Activated T-helper 1 cell treated with anti-CD3 and anti-CD28 coated beads, Interleukin-12 subunit alpha, Interleukin-12 subunit beta, Interleukin-2, Interleukin-4 antibody, amounts not matched to agents 30 ng/mL and 10 ng/mL and 1 ng/mL, durations not matched to agents 14 hours and 24 hours and 36 hours (primary cell): ENCODE measurements at regions not wholly inside any gene's neighbourhood (a gene's known extent, or its start where the extent isn't known, plus 50 kb on each side); places are given as distances from the start of the nearest gene placed in this dataset.
"Not testable (repeated sequence)": the region's sequence is repeated elsewhere in the genome, so short reads cannot be mapped to it uniquely, and the experiment has no call there.

Source experiments
- DNase-seq: peaks from one replicate; pipeline ENCODE4 v3.0.0; 2021; ENCODE audit warnings: low spot score
- H3K27ac Mint-ChIP-seq: one replicate; pipeline ENCODE4 v1.8.0; 2021; ENCODE audit warnings: mild to moderate bottlenecking, mixed read lengths
- H3K27me3 Mint-ChIP-seq: one replicate; pipeline ENCODE4 v1.8.0; 2022; ENCODE audit warnings: mild to moderate bottlenecking, moderate library complexity, mixed read lengths; ENCODE audit not compliant: insufficient read depth
- H3K36me3 Mint-ChIP-seq: one replicate; pipeline ENCODE4 v1.8.0; 2021; ENCODE audit warnings: low read depth, mixed read lengths
- H3K4me1 Mint-ChIP-seq: one replicate; pipeline ENCODE4 v1.8.0; 2021; ENCODE audit warnings: low read depth, mixed read lengths
- H3K4me3 Mint-ChIP-seq: one replicate; pipeline ENCODE4 v1.8.0; 2021; ENCODE audit warnings: mild to moderate bottlenecking, moderate library complexity, mixed read lengths
- H3K9me3 Mint-ChIP-seq: one replicate; pipeline ENCODE4 v1.8.0; 2021; ENCODE audit warnings: mixed read lengths
- intact Hi-C: fragments of 100-400 bp; cut with micrococcal nuclease; formaldehyde crosslinking; loops from one replicate; pipeline ENCODE4 v1.15.1; 2024

DNA sequence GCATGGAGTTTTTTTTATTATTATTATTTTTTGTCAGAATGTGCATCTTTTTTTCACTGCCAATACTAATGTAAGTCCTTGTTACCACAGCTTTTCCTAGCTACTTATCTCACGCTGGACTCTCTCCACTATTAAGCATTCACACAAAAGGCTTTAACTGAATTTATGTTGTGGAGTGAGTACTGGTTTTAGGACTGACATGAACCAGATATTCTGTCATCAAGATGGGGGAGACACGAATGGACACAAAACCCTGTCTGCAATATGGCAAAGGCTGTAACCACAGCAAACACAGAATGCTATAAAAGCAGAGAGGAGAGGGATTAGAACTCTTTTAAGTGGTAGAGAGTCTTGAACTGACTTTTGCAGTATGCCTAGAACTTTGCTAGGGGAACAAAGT, 592.2 kb upstream of the TBL1XR1 start:
- intact Hi-C loops = loop anchor here (5.0 kb wide), 2 partner anchors 197 to 472 kb away; no protein-coding TSS in a partner anchor
- Mint-ChIP-seq H3K4me1 (peaks cover 14% of the 10 kb centered on the region), H3K27me3 (no peaks in the 10 kb centered on the region), H3K27ac (no peak overlapping the region), H3K36me3 (no peaks in the 10 kb centered on the region), H3K4me3 (no peak overlapping the region), H3K9me3 (peaks cover 4% of the 10 kb centered on the region)
- no peak for DNase-seq

GRCh38 chr3:177792311-177793030, 595.2 kb upstream of the TBL1XR1 start:
- H3K9me3 Mint-ChIP-seq = peaks cover 9% of the 10 kb centered on the region
- H3K4me3 Mint-ChIP-seq = no peak overlapping the region
- H3K27ac Mint-ChIP-seq = no peak overlapping the region
- peaks cover 16% of the 10 kb centered on the region for H3K4me1 Mint-ChIP-seq
- H3K27me3 Mint-ChIP-seq = no peaks in the 10 kb centered on the region
- DNase-seq = no peak
- intact Hi-C loops = no loop called here
- H3K36me3 Mint-ChIP-seq = no peaks in the 10 kb centered on the region

DNA sequence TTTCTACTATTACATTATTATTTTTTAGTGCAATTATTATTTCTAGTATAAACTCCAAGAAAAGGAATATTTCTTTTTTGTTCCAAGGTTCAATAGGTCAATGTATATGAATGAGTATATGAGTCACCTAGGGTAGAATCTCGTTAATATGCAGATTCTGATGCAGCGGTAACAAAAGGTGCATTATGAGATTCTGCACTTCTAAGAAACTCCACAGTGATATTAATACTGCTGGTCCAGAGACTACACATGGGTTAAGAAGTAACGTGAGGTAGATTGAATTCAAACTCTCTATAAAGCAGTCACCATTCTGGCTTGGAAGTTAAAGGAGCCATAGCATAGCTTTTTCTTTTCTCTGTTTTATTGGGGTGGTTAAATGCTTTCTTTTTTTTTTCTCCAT, 596.2 kb upstream of the TBL1XR1 start:
- intact Hi-C loops = no loop called here
- Mint-ChIP-seq H3K27me3 (no peaks in the 10 kb centered on the region), H3K4me1 (peaks cover 8% of the 10 kb centered on the region), H3K36me3 (no peaks in the 10 kb centered on the region), H3K4me3 (no peak overlapping the region), H3K27ac (no peak overlapping the region), H3K9me3 (peaks cover 9% of the 10 kb centered on the region)
- DNase-seq = no peak

GRCh38 chr3:177795216-177795615, 597.9 kb upstream of the TBL1XR1 start:
- Mint-ChIP-seq H3K4me1 (peaks cover 14% of the 10 kb centered on the region), H3K27me3 (no peaks in the 10 kb centered on the region), H3K4me3 (no peak overlapping the region), H3K27ac (no peak overlapping the region), H3K9me3 (peaks cover 6% of the 10 kb centered on the region), H3K36me3 (no peaks in the 10 kb centered on the region)
- no peak for DNase-seq
- intact Hi-C loops = no loop called here

GRCh38 chr3:177795859-177796258, 598.6 kb upstream of the TBL1XR1 start:
- Mint-ChIP-seq H3K27ac (no peak overlapping the region), H3K9me3 (peaks cover 6% of the 10 kb centered on the region), H3K4me1 (peaks cover 17% of the 10 kb centered on the region), H3K27me3 (no peaks in the 10 kb centered on the region), H3K4me3 (no peak overlapping the region), H3K36me3 (no peaks in the 10 kb centered on the region)
- intact Hi-C loops = loop anchor here (1.0 kb wide), 1 partner anchor 9 kb away; no protein-coding TSS in a partner anchor
- DNase-seq = no peak

GRCh38 chr3:177800147-177800546, 602.9 kb upstream of the TBL1XR1 start:
- H3K36me3 Mint-ChIP-seq, DNase-seq, intact Hi-C loops, H3K27me3 Mint-ChIP-seq, H3K4me3 Mint-ChIP-seq, H3K27ac Mint-ChIP-seq, H3K9me3 Mint-ChIP-seq: not testable (repeated sequence)
- peaks cover 17% of the 10 kb centered on the region for H3K4me1 Mint-ChIP-seq

GRCh38 chr3:177800561-177800960, 603.3 kb upstream of the TBL1XR1 start:
- no peaks in the 10 kb centered on the region for H3K36me3 Mint-ChIP-seq
- DNase-seq = no peak
- H3K27me3 Mint-ChIP-seq = no peaks in the 10 kb centered on the region
- H3K4me1 Mint-ChIP-seq = peaks cover 17% of the 10 kb centered on the region
- H3K9me3 Mint-ChIP-seq = peaks cover 6% of the 10 kb centered on the region
- H3K4me3 Mint-ChIP-seq = no peak overlapping the region
- intact Hi-C loops = no loop called here
- H3K27ac Mint-ChIP-seq = no peak overlapping the region

DNA sequence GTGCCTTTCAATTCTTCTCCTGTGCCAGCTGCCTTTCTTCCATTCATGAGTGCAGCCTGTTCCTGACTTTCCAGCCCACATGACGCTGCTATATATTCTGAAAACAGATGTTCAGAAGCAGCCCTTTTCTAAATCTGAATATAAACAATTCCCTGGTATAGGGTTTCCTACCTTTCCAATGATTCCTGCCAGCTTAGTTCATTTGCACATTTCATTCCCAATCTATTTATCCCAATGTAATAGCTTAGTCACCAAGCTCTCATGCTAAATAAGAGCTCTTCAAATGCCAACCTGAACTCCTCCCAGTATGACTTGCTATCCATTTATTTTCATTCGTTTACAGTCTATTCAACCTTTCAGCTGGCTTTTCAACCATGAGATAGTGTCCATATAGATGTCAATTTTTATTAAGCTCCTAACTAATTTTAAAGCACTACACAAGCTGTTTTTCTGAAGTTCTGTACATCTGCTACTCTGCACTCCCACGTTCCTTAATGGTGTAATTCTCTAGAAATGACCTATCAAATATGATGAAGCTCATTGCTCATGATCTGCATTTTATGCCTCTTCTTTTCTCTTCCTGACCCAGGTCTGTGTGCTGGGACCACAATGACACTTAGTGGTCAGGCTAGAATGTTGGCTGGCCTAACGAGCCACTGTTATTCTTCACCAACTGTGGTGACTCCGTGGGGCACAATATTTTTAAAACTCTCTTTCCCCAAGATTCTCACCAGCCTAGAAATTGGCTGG, 605.0 kb upstream of the TBL1XR1 start:
- intact Hi-C loops = no loop called here
- Mint-ChIP-seq H3K9me3 (no peaks in the 10 kb centered on the region), H3K4me3 (no peak overlapping the region), H3K27me3 (no peaks in the 10 kb centered on the region), H3K27ac (no peak overlapping the region), H3K4me1 (peaks cover 9% of the 10 kb centered on the region), H3K36me3 (no peaks in the 10 kb centered on the region)
- no peak for DNase-seq

- Mint-ChIP-seq H3K36me3 (no peaks in the 10 kb centered on the region), H3K4me1 (peaks cover 9% of the 10 kb centered on the region), H3K27ac (no peak overlapping the region), H3K27me3 (no peaks in the 10 kb centered on the region), H3K4me3 (no peak overlapping the region), H3K9me3 (peaks cover 4% of the 10 kb centered on the region)
- intact Hi-C loops = no loop called here
- no peak for DNase-seq
Measured at GRCh38 chr3:177803500-177803899, 606.2 kb upstream of the TBL1XR1 start.

GRCh38 chr3:177804032-177804431, 606.8 kb upstream of the TBL1XR1 start:
- Mint-ChIP-seq H3K4me3 (no peak overlapping the region), H3K27me3 (no peaks in the 10 kb centered on the region), H3K9me3 (peaks cover 6% of the 10 kb centered on the region), H3K4me1 (peaks cover 9% of the 10 kb centered on the region), H3K27ac (no peak overlapping the region), H3K36me3 (no peaks in the 10 kb centered on the region)
- intact Hi-C loops = no loop called here
- no peak for DNase-seq

GRCh38 chr3:177804646-177805045, 607.4 kb upstream of the TBL1XR1 start:
- Mint-ChIP-seq H3K27me3 (no peaks in the 10 kb centered on the region), H3K4me3 (no peak overlapping the region), H3K36me3 (no peaks in the 10 kb centered on the region), H3K9me3 (peaks cover 6% of the 10 kb centered on the region), H3K4me1 (peaks cover 10% of the 10 kb centered on the region), H3K27ac (no peak overlapping the region)
- no peak for DNase-seq
- intact Hi-C loops = no loop called here

GRCh38 chr3:177807150-177807875, 610.0 kb upstream of the TBL1XR1 start:
- Mint-ChIP-seq H3K27me3 (no peaks in the 10 kb centered on the region), H3K36me3 (no peaks in the 10 kb centered on the region), H3K4me1 (peaks cover 12% of the 10 kb centered on the region), H3K4me3 (no peak overlapping the region), H3K27ac (no peak overlapping the region), H3K9me3 (peaks cover 10% of the 10 kb centered on the region)
- intact Hi-C loops = no loop called here
- DNase-seq = no peak

GRCh38 chr3:177808928-177809478, 611.7 kb upstream of the TBL1XR1 start:
- H3K4me3 Mint-ChIP-seq, DNase-seq, H3K36me3 Mint-ChIP-seq: not testable (repeated sequence)

More at GRCh38 chr3:177808928-177809478, 611.7 kb upstream of the TBL1XR1 start:
- H3K27me3 Mint-ChIP-seq, intact Hi-C loops, H3K27ac Mint-ChIP-seq, H3K9me3 Mint-ChIP-seq: not testable (repeated sequence)
- peaks cover 12% of the 10 kb centered on the region for H3K4me1 Mint-ChIP-seq
